ENCODE measurements at regions not wholly inside any gene's neighbourhood (a gene's known extent, or its start where the extent isn't known, plus 50 kb on each side); places are given as distances from the start of the nearest gene placed in this dataset.
A peak's percentile ranks its signal among the peaks of the same experiment; 100 is the strongest.
"Not testable (repeated sequence)": the region's sequence is repeated elsewhere in the genome, so short reads cannot be mapped to it uniquely, and the experiment has no call there.

GRCh38 chr16:14384745-14385144 lies 245.3 kb downstream of the PARN start:
- DNase-seq (ENCODE audit: low read depth) = no peak

GRCh38 chr16:14383844-14384243 lies 246.2 kb downstream of the PARN start:
- not testable (repeated sequence) for DNase-seq (ENCODE audit: low read depth)

GRCh38 chr16:14378689-14379467 lies 251.2 kb downstream of the PARN start:
- DNase-seq (ENCODE audit: low read depth) = no peak

GRCh38 chr16:14378131-14378551 lies 251.9 kb downstream of the PARN start:
- DNase-seq (ENCODE audit: low read depth) = no peak

- no peak for DNase-seq (ENCODE audit: low read depth)
Observed at GRCh38 chr16:14377326-14377725, 252.7 kb downstream of the PARN start.

DNA sequence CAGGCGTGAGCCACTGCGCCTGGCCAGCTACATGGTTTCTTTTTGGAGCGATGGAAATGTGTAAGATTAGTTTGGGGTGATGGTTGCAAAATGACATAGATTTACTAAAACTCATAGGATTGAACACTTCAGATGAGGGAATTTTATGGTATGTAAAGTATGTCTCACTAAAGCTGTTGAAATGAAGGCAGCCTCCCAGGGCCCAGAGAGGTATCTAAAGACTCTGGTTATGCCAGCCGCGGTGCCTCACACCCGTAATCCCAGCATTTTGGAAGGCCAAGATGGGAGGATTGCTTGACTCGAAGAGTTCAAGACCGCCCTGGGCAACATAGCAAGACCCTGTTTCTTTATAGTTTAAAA lies 254.9 kb downstream of the PARN start:
- DNase-seq (ENCODE audit: low read depth) = no peak

GRCh38 chr16:14374451-14375131 lies 255.5 kb downstream of the PARN start:
- no peak for DNase-seq (ENCODE audit: low read depth)

- DNase-seq (ENCODE audit: low read depth) = no peak
Observed at GRCh38 chr16:14373896-14374295, 256.2 kb downstream of the PARN start.

GRCh38 chr16:14373406-14373805 lies 256.7 kb downstream of the PARN start:
- no peak for DNase-seq (ENCODE audit: low read depth)

- no peak for DNase-seq (ENCODE audit: low read depth)
Observed at GRCh38 chr16:14372471-14372870, 257.6 kb downstream of the PARN start.

- no peak for DNase-seq (ENCODE audit: low read depth)
Observed at GRCh38 chr16:14371778-14372431, 258.2 kb downstream of the PARN start.

- no peak for DNase-seq (ENCODE audit: low read depth)
Observed at GRCh38 chr16:14370736-14371234, 259.3 kb downstream of the PARN start.

GRCh38 chr16:14369734-14370598 lies 260.1 kb downstream of the PARN start:
- no peak for DNase-seq (ENCODE audit: low read depth)

GRCh38 chr16:14368399-14368798 lies 261.7 kb downstream of the PARN start:
- no peak for DNase-seq (ENCODE audit: low read depth)

DNA sequence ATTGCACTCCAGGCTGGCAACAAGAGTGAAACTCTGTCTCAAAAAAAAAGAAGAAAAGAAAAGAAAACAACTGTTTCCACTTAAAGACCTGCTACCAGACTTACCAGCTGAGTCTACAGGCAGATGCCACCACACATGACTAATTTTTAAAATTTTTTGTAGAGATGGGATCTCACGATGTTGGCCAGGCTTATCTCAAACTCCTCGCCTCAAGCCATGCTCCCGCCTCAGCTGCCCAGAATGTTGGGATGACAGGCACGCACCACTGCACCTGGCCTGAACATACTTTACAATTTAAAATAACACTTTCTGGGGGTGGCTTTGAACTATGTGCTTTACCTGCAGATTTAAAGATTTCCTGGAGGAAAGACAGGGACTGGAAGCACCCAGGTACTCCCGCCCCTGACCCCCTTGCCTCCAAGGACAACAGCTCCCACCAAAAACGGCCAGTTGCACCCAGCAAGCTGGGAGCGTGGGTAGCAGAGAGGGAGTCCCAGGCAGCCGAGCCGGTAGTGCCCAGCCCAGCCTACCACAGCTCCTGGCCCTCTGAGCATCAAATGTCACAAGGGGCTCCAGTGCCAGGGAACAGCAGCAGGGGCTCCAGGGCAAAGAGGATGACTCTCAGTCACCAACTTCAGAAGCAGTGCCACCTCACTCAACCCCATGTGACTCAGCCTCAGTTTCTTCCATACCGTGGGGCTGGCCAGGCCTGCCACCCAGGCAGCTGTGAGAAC lies 262.9 kb downstream of the PARN start:
- no peak for DNase-seq (ENCODE audit: low read depth)

DNA sequence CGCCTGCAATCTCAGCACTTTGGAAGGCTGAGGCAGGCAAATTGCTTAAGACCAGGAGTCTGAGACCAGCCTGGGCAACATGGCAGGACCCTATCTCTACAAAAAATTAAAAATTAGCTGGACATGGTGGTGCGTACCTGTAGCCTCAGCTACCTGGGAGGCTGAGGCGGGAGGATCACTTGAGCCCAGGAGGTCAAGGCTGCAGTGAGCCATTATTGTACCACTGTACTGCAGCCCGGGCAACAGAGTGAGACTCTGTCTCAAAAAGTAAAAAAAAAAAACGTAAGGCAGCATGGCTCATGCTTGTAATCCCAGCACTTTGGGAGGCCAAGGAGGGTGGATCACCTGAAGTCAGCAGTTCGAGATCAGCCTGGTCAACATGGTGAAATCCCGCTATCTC lies 263.6 kb downstream of the PARN start:
- DNase-seq (ENCODE audit: low read depth) = no peak

DNA sequence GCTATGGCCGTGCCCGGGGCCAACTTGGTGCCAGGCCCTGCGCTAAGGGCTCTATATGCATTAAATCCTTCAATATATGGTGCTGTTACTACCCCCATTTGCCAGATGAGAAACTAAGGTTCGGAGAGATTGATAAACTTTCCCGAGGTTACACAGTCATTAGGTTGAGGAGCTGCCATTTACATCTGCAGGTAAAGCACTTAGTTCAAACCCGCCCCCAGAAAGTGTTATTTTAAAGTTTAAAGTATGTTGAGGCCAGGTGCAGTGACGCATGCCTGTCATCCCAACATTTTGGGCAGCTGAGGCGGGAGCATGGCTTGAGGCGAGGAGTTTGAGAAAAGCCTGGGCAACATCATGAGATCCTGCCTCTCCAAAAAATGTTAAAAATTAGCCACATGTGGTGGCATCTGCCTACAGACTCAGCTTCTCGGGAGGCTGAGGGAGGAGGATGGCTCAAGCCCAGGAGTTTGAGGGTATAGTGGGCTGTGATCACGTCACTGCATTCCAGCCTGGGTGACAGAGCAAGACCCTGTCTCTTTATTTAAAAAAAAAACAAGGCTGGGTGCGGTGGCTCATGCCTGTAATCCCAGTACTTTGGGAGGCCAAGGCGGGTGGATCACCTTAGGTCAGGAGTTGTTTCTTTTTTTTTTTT lies 264.7 kb downstream of the PARN start:
- no peak for DNase-seq (ENCODE audit: low read depth)

- peak; percentile 83 for DNase-seq (ENCODE audit: low read depth)
Observed at GRCh38 chr16:14364386-14365199, 265.5 kb downstream of the PARN start.

- DNase-seq (ENCODE audit: low read depth) = no peak
Observed at GRCh38 chr16:14364112-14364385, 266.0 kb downstream of the PARN start.

- DNase-seq (ENCODE audit: low read depth) = no peak
Observed at GRCh38 chr16:14362774-14363371, 267.2 kb downstream of the PARN start.

All from non-pigmented ciliary epithelial cell (primary cell).